Activated CD4-positive, alpha-beta T cell treated with anti-CD3 and anti-CD28 coated beads, Interleukin-10, Interleukin-2, amounts not matched to agents 100 ng/mL and 50 ng/mL, durations not matched to agents 16 hours and 8 hours (primary cell): ENCODE measurements at regions not wholly inside any gene's neighbourhood (a gene's known extent, or its start where the extent isn't known, plus 50 kb on each side); places are given as distances from the start of the nearest gene placed in this dataset.
"Not testable (repeated sequence)": the region's sequence is repeated elsewhere in the genome, so short reads cannot be mapped to it uniquely, and the experiment has no call there.

Experiments used
- DNase-seq: peaks from one replicate; pipeline ENCODE4 v3.0.0-alpha.2; 2020

GRCh38 chr13:87986639-87987250 is 315.6 kb downstream of the SLITRK5 start:
- no peak for DNase-seq

- no peak for DNase-seq
These were observed 326.9 kb downstream of the SLITRK5 start for GRCh38 chr13:87998081-87998480.

DNA sequence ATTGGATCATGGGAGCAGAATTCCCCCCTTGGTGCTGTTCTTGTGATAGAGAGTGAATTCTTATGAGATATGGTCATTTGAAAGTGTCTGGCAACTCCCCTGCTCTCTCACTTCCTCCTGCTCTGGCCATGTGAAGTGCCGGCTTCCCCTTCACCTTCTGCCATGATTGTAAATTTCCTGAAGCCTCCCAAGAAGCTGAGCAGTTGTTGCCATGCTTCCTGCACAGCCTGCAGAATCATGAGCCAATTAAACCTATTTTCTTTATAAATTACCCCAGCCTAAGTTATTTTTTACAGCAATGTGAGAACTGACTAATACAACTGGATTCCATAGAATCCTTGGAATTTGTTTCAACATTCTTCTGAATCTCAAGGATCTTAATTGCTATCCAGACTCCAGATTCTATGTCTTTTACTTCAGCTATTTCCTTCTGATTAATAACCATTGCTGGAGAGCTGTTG is 328.1 kb downstream of the SLITRK5 start:
- DNase-seq, result no peak

- DNase-seq, result no peak
These were observed 328.6 kb downstream of the SLITRK5 start for GRCh38 chr13:87999788-88000187.

- no peak for DNase-seq
These were observed 329.1 kb downstream of the SLITRK5 start for GRCh38 chr13:88000239-88000638.

- DNase-seq, result no peak
These were observed 329.6 kb downstream of the SLITRK5 start for GRCh38 chr13:88000787-88001186.

- DNase-seq, result no peak
These were observed 334.0 kb downstream of the SLITRK5 start for GRCh38 chr13:88005188-88005587.

- no peak for DNase-seq
These were observed 343.4 kb downstream of the SLITRK5 start for GRCh38 chr13:88014527-88014926.

- DNase-seq, result no peak
These were observed 351.4 kb downstream of the SLITRK5 start for GRCh38 chr13:88022431-88023208.

GRCh38 chr13:88026241-88026640 is 355.1 kb downstream of the SLITRK5 start:
- DNase-seq, result no peak

GRCh38 chr13:88031980-88032559 is 360.9 kb downstream of the SLITRK5 start:
- no peak for DNase-seq

DNA sequence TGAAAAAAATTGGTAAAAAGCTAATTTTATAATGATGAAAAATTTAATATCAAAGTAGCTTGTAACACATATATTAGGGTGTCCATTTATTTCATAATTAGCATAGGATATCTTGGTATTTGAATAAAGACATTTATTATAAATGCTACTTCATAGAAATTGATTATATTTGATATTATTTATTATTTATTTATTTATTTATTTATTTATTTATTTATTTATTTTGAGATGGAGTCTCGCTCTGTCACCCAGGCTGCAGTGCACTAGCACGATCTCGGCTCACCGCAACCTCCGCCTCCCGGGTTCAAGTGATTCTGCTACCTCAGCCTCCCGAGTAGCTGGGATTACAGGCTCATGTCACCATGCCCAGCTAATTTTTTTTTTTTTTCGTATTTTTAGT is 365.0 kb downstream of the SLITRK5 start:
- DNase-seq, result not testable (repeated sequence)

- no peak for DNase-seq
These were observed 371.3 kb downstream of the SLITRK5 start for GRCh38 chr13:88042489-88042888.

- DNase-seq, result no peak
These were observed 380.7 kb downstream of the SLITRK5 start for GRCh38 chr13:88051746-88052482.

GRCh38 chr13:88063741-88064140 is 392.6 kb downstream of the SLITRK5 start:
- DNase-seq, result no peak

- no peak for DNase-seq
These were observed 395.7 kb downstream of the SLITRK5 start for GRCh38 chr13:88066847-88067246.

DNA sequence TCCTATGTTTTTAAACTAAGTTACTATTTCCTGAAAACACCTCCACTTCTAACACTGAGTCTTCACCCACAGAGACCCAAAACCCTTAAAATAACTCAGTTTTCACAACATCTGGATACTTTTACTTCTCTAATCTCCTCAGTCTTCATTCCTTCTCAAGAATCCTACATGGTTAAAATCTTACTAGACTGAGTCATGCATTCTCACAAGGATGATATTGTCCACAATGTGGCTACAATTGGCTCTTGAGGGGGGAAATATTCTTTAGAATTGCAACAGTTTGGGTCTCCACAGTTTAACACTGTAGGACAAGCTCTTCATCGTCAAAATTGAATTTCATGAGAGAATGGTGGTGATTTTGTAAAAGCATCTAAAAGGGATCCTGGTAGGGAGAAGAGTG is 397.1 kb downstream of the SLITRK5 start:
- DNase-seq, result no peak

DNA sequence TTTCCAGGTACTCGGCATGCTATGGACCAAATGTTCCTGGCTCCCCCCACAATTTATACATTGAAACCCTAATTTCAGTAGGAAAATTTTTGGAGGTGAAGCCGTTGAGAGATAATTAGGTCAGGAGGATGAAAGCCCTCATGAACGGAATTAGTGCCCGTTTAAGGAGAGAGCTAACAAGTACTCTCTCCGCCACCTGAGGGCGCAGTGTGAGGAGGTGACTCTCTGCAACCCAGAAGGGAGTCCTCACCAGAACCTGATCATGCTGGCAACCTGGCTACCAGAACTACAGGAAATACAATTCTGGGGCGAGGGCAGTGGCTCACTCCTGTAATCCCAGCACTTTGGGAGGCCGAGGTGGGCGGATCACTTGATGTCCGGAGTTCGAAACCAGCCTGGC is 397.8 kb downstream of the SLITRK5 start:
- no peak for DNase-seq

- DNase-seq, result no peak
These were observed 400.2 kb downstream of the SLITRK5 start for GRCh38 chr13:88071371-88071770.

DNA sequence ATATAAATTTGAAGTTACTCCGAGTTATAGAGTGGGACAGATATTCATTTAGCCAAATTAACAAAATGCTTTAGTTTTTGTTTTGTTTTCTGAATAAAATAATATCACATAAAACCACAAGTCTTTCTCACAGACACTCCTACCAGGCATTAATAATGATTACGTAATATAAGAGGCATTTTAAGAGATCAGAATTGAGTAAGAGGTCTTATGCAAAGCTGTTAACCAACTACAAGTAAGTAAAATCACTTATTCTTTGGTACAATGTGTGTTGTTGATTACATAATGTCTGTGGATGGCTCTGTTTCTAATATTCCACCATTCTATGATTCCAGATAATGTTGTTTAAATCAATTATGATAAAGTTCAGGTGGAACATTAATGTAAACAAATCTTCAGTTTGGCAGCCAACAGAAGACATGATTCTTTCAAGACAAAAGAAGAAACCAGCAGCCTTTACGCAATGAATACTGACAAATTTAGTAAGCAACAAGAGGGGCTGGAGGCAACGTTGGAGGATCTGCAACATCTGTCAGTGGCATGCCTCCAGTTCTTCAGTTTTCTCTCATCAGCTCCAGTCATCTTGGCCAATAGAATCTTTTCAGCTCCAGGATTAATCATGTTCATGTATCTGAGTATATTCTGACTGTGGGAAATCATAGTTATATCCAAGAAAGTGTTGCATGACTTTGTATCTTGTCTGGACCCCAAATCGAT is 403.8 kb downstream of the SLITRK5 start:
- DNase-seq, result no peak

- DNase-seq, result no peak
These were observed 413.9 kb downstream of the SLITRK5 start for GRCh38 chr13:88085036-88085435.

- DNase-seq, result no peak
These were observed 415.4 kb downstream of the SLITRK5 start for GRCh38 chr13:88086577-88086976.

GRCh38 chr13:88097541-88097940 is 426.4 kb downstream of the SLITRK5 start:
- no peak for DNase-seq
